Parathyroid adenoma (tissue), 2 donors: ENCODE measurements at regions not wholly inside any gene's neighbourhood (a gene's known extent, or its start where the extent isn't known, plus 50 kb on each side); places are given as distances from the start of the nearest gene placed in this dataset.
A peak's percentile ranks its signal among the peaks of the same experiment; 100 is the strongest.
"Not testable (repeated sequence)": the region's sequence is repeated elsewhere in the genome, so short reads cannot be mapped to it uniquely, and the experiment has no call there.

Experiments
- H2AFZ ChIP-seq: fragments of 300-600 bp; sonication (generic); one replicate; pipeline ENCODE4 v1.7.0; 2017; ENCODE audit warnings: antibody characterized with exemption, mild to moderate bottlenecking
- H3K27ac ChIP-seq: fragments of 300-600 bp; sonication (generic); one replicate; pipeline ENCODE4 v1.7.0; 2017
- H3K27me3 ChIP-seq: fragments of 300-600 bp; sonication (generic); one replicate; pipeline ENCODE4 v1.7.0; 2017; ENCODE audit warnings: low read length; ENCODE audit not compliant: control insufficient read depth, insufficient read depth
- H3K36me3 ChIP-seq: fragments of 300-600 bp; sonication (generic); one replicate; pipeline ENCODE4 v1.7.0; 2017; ENCODE audit warnings: low read length; ENCODE audit not compliant: control insufficient read depth, insufficient read depth
- H3K4me1 ChIP-seq: fragments of 300-600 bp; sonication (generic); one replicate; pipeline ENCODE4 v1.7.0; 2017; ENCODE audit warnings: control low read depth
- H3K4me2 ChIP-seq: fragments of 300-600 bp; sonication (generic); one replicate; pipeline ENCODE4 v1.7.0; 2017; ENCODE audit warnings: low read length
- H3K4me3 ChIP-seq: fragments of 300-600 bp; sonication (generic); one replicate; pipeline ENCODE4 v1.7.0; 2017; ENCODE audit warnings: low read depth, low read length
- H3K79me2 ChIP-seq: fragments of 300-600 bp; sonication (generic); one replicate; pipeline ENCODE4 v1.7.0; 2017; ENCODE audit warnings: control low read depth
- H3K9ac ChIP-seq: fragments of 300-600 bp; sonication (generic); one replicate; pipeline ENCODE4 v1.7.0; 2017; ENCODE audit warnings: mild to moderate bottlenecking
- H3K9me3 ChIP-seq: fragments of 300-600 bp; sonication (generic); one replicate; pipeline ENCODE4 v1.7.0; 2017; ENCODE audit warnings: low read length; ENCODE audit not compliant: control insufficient read depth
- CTCF ChIP-seq: fragments of 300-600 bp; sonication (generic); IDR thresholded peaks from one replicate; pipeline ENCODE4 v1.7.0; 2017; ENCODE audit warnings: antibody characterized with exemption, mild to moderate bottlenecking
- donor health status: primary hyperparathyroidism.

GRCh38 chr14:39500253-39500652 lies 68.0 kb upstream of the FBXO33 start:
- H3K9ac ChIP-seq: no peak overlapping the region
- no peak overlapping the region for H3K4me3 ChIP-seq
- TF ChIP-seq CTCF: no peak
- no peak overlapping the region for H3K27ac ChIP-seq
- H3K4me1 ChIP-seq: no peaks in the 10 kb centered on the region
- H3K9me3 ChIP-seq: no peaks in the 10 kb centered on the region
- H3K36me3 ChIP-seq: no peaks in the 10 kb centered on the region
- no peaks in the 10 kb centered on the region for H3K27me3 ChIP-seq
- no peak overlapping the region for H2AFZ ChIP-seq
- H3K79me2 ChIP-seq: no peaks in the 10 kb centered on the region
- H3K4me2 ChIP-seq: no peak overlapping the region

- Histone ChIP-seq H3K27me3 (no peaks in the 10 kb centered on the region), H3K4me1 (no peaks in the 10 kb centered on the region), H3K36me3 (no peaks in the 10 kb centered on the region), H3K9me3 (no peaks in the 10 kb centered on the region), H3K4me3 (no peak overlapping the region), H3K4me2 (no peak overlapping the region), H3K79me2 (no peaks in the 10 kb centered on the region), H3K9ac (no peak overlapping the region), H3K27ac (no peak overlapping the region), H2AFZ (no peak overlapping the region)
- no peak for TF ChIP-seq CTCF
Observed at GRCh38 chr14:39499514-39499913, 67.3 kb upstream of the FBXO33 start.

- not testable (repeated sequence) for H3K36me3 ChIP-seq, H3K9me3 ChIP-seq, H2AFZ ChIP-seq, H3K4me2 ChIP-seq, H3K27ac ChIP-seq, H3K79me2 ChIP-seq, H3K4me3 ChIP-seq, H3K9ac ChIP-seq, H3K4me1 ChIP-seq, H3K27me3 ChIP-seq
Observed at GRCh38 chr14:39497677-39498076, 65.4 kb upstream of the FBXO33 start.

GRCh38 chr14:39492267-39492666 lies 60.0 kb upstream of the FBXO33 start:
- H3K4me3 ChIP-seq: no peak overlapping the region
- no peaks in the 10 kb centered on the region for H3K9me3 ChIP-seq
- TF ChIP-seq CTCF: no peak
- H3K4me2 ChIP-seq: no peak overlapping the region
- no peak overlapping the region for H3K27ac ChIP-seq
- no peaks in the 10 kb centered on the region for H3K36me3 ChIP-seq
- H3K4me1 ChIP-seq: no peaks in the 10 kb centered on the region
- no peaks in the 10 kb centered on the region for H3K27me3 ChIP-seq
- no peak overlapping the region for H3K9ac ChIP-seq
- no peak overlapping the region for H2AFZ ChIP-seq
- no peaks in the 10 kb centered on the region for H3K79me2 ChIP-seq

- Histone ChIP-seq H3K4me2 (peak overlapping the region; percentile 23), H3K9me3 (no peaks in the 10 kb centered on the region), H3K4me3 (no peak overlapping the region), H3K36me3 (no peaks in the 10 kb centered on the region), H3K27me3 (no peaks in the 10 kb centered on the region), H3K4me1 (no peaks in the 10 kb centered on the region), H3K79me2 (no peaks in the 10 kb centered on the region), H3K27ac (no peak overlapping the region), H3K9ac (no peak overlapping the region), H2AFZ (peak overlapping the region; percentile 59)
- peak; percentile 46 for TF ChIP-seq CTCF
Observed at GRCh38 chr14:39491134-39491571, 58.9 kb upstream of the FBXO33 start.
